GM12892 (cell line): ENCODE measurements at regions not wholly inside any gene's neighbourhood (a gene's known extent, or its start where the extent isn't known, plus 50 kb on each side); places are given as distances from the start of the nearest gene placed in this dataset.
"Not testable (repeated sequence)": the region's sequence is repeated elsewhere in the genome, so short reads cannot be mapped to it uniquely, and the experiment has no call there.

Experiments used
- DNase-seq: peaks from one replicate; pipeline ENCODE4 v3.0.0; 2011; ENCODE audit not compliant: insufficient read length
- FAIRE-seq: peaks from 2 replicates; lab custom pipeline; 2011; peaks lifted over from hg19 to GRCh38; lab: Jason Lieb, UNC
- POLR2A ChIP-seq: IDR thresholded peaks from 2 replicates; pipeline ENCODE4 v1.6.1; 2011; ENCODE audit warnings: low read depth, low read length, control low read depth
- POLR2AphosphoS5 ChIP-seq: IDR thresholded peaks from 2 replicates; pipeline ENCODE4 v1.6.1; 2011; ENCODE audit warnings: low read depth, low read length, control low read depth
- TAF1 ChIP-seq: IDR thresholded peaks from 2 replicates; pipeline ENCODE4 v1.6.1; 2011; ENCODE audit warnings: low read depth, mild to moderate bottlenecking, control low read depth, low read length, borderline replicate concordance

DNA sequence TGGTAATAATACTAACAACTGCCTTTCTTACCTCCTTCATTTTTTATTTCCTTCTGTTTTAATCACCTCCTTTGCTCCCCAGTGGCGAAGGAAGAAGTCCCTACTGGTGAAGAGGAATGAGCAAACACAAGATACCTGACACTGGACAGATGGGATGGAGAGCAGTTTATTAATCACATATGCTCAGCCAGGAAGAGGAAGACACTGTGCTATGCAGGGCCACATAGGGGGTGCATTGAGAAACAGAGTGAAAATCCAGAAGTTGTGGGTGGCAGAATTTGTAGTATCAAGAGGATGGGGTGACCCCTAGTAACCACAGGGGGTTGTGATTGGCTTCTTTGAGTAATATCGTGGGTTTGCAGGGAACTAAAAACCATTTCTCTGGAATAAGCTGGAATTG lies 1041.9 kb downstream of the OTOL1 start:
- TF ChIP-seq POLR2A (no peak), TAF1 (no peak), POLR2AphosphoS5 (no peak)
- DNase-seq (no peak), FAIRE-seq (no peak)

DNA sequence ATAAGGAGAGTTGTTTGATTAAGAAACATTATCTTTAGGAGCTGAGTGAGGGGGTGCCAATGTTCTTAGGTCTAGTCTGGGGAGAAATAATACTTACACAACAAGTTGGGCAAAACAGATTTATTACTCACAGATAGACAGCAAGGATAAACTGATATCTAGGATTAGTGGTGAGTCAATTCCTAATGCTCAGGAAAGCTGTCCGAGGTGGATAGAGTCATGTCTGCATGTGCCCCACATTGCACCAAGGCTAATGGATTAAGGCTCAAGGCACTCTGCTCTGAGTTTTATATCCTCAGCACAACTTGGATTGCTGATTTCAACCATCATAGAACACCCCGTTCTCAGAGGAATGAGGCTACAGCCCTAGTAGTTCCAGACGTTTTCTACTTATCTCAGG lies 1042.3 kb downstream of the OTOL1 start:
- FAIRE-seq (no peak), DNase-seq (no peak)
- TF ChIP-seq POLR2A (no peak), POLR2AphosphoS5 (no peak)

DNA sequence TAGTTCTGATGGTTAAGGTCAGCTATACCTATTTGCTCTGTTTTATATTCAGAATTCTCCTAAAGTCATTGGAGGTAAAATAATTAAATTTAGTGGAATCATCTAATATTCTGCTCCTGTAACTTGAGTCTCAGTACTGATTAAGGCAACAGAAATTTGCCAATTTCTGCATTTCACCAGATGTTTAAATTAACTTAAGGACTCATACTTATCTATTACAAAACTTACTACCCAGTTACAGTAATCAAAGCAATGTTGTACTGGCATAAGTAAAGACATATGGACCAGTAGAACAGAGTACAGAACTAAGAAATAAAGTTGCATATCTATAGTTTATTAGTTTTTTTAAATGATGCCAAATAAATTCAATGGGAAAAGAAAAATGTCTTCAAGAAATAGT lies 1043.8 kb downstream of the OTOL1 start:
- no peak for TF ChIP-seq POLR2AphosphoS5
- TF ChIP-seq TAF1 = no peak
- no peak for TF ChIP-seq POLR2A
- DNase-seq (no peak), FAIRE-seq (no peak)

DNA sequence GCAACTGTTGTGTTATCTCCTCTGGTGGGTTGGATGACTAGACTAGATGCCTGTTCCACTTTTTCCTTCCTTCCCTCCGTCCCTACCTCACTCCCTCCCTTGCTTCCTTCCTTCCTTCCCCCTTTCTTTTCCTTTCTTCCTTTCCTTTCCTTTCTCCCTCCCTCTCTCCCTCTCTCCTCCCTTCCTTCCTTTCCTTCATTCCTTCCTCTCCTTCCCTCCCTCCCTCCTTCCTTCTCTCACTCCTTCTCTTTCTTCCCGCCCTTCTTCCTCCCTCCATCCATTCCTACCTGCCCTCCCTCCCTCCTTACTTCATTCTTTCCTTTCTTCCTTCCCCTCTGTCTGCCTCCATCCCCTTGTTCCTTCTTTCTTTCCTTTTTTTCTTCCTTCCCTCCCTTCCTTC lies 1045.3 kb downstream of the OTOL1 start:
- DNase-seq = no peak
- TF ChIP-seq TAF1 (no peak), POLR2A (no peak), POLR2AphosphoS5 (no peak)
- no peak for FAIRE-seq

DNA sequence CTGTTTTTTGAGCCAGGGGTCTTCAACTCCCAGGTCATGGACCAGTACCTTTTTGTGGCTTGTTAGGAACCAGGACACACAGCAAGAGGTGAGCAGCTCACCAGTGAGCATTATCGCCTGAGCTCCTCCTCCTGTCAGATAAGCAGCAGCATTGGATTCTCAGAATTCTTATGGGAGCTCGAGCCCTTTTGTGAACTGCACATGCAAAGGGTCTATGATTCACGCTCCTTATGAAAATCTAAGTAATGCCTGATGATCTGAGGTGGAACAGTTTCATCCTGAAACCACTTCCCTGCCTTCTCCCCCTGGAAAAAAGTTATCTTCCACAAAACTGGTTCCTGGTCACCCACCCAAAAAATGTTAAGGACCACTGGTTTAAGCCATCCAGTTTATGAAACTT lies 1047.6 kb downstream of the OTOL1 start:
- FAIRE-seq (no peak), DNase-seq (no peak)
- no peak for TF ChIP-seq TAF1
- TF ChIP-seq POLR2AphosphoS5 = no peak
- TF ChIP-seq POLR2A = no peak

DNA sequence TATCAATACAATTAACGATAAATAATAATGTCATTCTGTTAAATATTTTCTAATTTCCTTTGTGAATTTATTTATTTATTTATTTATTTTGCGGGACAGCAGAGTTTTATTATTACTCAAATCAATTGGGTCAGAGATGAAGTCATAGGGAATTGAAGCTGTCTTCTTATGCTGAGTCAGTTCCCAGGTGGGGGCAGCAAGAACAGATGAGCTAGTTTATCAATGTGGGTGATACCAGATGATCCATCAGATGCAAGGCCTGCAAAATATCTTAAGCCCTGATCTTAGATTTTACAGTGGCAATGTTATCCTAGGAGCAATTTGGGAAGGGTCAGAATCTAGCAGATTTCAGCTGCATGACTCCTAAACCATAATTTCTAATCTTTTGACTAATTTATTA lies 1050.3 kb downstream of the OTOL1 start:
- no peak for FAIRE-seq
- no peak for DNase-seq
- TF ChIP-seq TAF1 (no peak), POLR2A (no peak), POLR2AphosphoS5 (no peak)

DNA sequence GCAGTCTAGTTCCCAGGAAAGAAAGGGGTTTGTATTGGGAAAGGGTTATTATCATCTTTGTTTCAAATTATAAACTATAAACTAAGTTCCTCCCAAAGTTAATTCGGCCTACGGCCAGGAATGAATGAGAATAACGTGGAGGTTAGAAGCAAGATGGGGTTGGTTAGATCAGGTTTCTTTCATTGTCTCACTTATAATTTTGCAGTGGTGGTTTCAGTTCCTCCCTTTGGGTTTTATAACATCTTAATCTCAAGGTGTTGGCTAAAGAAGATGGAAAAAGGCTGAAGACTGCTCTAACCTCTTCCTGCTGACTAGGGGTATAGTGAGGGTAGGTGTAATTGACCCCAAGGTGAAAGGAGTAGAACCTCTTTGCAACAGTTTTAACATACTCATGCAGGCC lies 1050.7 kb downstream of the OTOL1 start:
- no peak for FAIRE-seq
- TF ChIP-seq POLR2A (no peak), POLR2AphosphoS5 (no peak), TAF1 (no peak)
- DNase-seq = no peak

DNA sequence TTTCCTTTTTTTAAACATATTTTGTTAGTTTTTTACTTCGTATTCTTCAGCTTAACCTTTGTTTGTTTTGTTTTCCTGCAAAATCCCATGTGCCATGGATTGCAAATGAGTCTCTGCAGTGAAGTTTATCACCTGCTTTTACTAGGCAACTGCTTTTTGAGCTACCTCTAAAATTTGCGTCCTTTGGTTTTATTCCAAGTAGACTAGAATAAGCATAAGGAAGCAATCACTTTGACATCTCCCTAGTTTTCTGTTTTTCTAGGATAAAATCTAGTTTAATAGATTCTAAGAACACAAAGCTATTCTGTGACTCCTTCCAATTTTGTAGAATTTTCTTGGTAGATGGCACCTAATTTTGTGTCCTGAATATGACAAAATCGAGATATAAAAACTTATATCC lies 1059.2 kb downstream of the OTOL1 start:
- no peak for FAIRE-seq
- DNase-seq = no peak
- no peak for TF ChIP-seq TAF1
- no peak for TF ChIP-seq POLR2A
- no peak for TF ChIP-seq POLR2AphosphoS5

DNA sequence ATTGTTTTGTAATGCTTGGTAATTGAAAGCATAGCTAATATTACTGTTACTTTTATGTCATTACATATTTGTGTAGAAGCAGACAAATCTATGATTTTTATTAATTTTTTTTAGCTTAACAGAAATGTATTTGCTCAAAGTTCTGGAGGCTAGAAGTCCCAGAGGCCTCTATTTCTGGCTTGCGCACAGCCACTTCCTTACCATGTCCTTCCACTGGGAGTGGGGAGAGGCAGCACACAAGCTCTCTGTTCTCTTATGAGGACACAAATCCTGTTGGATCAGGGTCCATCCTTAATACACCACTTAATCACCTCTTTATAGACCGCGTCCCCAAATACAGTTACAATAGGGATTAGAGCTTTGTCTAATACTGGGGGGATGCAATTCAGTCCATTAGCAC lies 1061.4 kb downstream of the OTOL1 start:
- DNase-seq (no peak), FAIRE-seq (no peak)
- no peak for TF ChIP-seq TAF1
- no peak for TF ChIP-seq POLR2AphosphoS5
- TF ChIP-seq POLR2A = no peak

DNA sequence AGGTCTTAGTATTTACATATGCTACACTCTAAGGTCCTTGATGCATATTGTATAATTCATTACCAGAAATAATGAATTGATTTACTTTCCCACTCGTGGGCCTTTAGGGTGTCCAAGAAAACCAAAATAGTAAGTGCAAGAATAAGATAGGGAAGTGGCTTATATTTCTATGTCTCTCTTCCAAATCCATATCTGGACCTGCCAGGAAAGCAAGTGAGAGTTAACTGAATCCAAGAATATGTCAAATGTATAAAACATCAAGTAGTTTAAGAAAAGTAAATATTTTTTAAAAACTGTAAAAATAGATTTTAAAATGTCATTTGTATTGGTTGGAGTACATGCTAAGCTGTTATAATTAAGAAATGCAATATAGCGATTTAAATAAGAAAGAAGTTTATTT lies 1072.1 kb downstream of the OTOL1 start:
- DNase-seq (no peak), FAIRE-seq (no peak)
- TF ChIP-seq TAF1 (no peak), POLR2A (no peak), POLR2AphosphoS5 (no peak)

DNA sequence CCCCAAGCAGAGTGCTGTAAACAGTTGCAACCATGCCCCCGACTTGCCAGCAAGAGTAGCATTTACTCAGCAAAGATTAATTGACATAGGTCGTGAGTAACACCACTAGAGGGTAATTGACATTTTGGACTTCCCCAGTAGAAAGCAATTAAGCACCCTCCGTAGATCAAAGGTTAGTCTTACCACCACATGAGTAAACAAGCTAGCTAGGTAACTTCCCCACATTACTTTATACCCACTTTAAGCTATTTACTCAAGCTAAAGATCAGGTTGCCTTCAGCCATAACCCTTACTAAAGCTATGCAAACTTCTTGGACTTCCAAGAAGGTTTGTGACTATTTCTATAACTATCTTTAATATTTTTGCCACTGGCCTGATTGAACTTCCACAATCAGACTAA lies 1072.7 kb downstream of the OTOL1 start:
- no peak for FAIRE-seq
- no peak for DNase-seq
- TF ChIP-seq POLR2AphosphoS5 (no peak), POLR2A (no peak), TAF1 (no peak)

DNA sequence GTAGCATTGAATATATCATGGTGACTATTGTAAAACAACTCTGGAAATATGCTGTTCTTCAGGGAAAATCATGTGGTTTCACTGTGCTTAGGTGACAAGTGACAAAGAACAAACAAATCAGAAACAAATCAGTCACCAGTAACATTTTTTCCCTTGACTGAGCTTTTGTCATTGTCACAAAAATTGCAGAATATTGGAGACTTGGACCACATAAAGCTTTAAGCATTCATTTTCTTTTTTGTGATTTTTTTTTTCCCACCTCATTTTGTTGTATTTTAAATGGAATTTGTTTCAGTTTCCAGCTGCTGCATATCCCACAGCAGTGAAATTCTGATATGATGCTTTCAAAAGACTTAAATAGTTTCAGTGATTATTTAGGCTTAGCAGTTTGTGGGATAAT lies 1088.4 kb downstream of the OTOL1 start:
- no peak for FAIRE-seq
- TF ChIP-seq POLR2A (no peak), POLR2AphosphoS5 (no peak), TAF1 (no peak)
- DNase-seq = no peak

DNA sequence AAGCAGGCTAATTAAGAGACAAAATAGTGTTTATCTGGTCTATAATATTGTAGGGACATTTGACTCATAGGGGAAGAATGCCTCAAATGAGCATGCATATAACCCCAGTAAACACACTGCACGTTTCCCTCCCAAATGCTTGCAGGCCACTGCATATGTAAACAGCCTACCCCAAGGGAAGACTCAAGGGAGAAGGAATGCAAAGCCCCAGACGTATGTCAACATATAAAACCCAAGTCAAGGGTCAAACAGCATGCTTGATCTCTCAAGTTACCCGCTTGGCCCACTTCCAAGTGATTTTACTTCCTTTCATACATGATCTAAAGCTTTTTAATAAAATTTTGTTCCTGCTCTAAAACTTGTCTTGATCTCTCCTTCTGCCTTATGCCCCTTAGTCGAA lies 1090.0 kb downstream of the OTOL1 start:
- DNase-seq (no peak), FAIRE-seq (no peak)
- TF ChIP-seq POLR2AphosphoS5 (no peak), TAF1 (no peak), POLR2A (no peak)

DNA sequence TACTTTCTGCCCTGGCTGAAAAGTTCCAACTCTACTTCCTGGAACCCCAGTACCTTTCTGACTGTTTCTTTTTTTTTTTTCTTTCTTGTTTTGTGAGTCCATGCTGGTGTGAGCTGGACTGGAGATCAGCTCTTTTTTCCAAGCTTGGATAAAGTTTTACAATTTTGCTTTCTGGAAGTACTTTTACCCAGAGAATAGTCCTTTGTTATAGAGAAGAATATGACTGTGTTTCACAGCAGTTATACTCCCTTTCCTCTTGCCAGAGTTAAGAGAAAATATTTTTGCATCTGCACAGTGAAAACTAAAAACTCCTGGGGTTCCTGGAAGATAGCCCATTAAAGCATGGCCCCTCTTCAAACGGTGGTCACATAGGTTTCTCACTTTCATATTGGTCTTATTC lies 1100.6 kb downstream of the OTOL1 start:
- FAIRE-seq = no peak
- TF ChIP-seq POLR2A = no peak
- TF ChIP-seq TAF1 = no peak
- no peak for TF ChIP-seq POLR2AphosphoS5

DNA sequence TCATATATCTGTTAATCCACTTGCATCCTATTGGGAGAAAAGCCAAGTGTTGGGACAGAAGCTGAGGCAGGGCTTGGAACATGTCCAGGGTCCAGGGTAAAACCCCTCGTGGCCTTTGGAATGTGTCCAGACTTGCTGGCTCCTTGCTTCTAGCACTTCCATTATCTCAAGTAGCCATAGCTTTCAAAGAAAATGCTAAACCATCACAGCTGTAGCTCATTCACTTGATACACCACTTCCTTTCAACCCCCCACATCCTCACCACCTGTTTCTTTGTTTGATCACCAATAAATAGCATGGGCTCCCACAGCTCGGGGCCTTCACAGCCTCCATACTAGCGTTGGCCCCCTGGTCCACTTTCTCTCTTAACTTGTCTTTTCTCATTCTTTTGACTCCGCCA lies 1101.9 kb downstream of the OTOL1 start:
- FAIRE-seq, DNase-seq: not testable (repeated sequence)

More for the DNA sequence above, 1100.6 kb downstream of the OTOL1 start:
- DNase-seq = no peak

DNA sequence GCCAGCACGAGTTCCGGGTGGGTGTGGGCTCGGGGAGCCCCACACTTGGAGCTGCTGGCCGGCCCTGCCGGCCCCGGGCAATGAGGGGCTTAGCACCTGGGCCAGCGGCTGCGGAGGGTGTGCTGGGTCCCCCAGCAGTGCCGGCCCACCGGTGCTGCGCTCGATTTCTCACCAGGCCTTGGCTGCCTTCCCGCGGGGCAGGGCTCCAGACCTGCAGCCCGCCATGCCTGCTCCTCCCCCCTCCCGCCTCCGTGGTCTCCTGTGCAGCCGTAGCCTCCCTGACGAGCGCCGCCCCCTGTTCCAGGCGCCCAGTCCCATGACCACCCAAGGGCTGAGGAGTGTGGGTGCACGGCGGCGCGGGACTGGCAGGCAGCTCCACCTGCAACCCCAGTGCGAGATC lies 1103.1 kb downstream of the OTOL1 start:
- FAIRE-seq = not testable (repeated sequence)

More for the DNA sequence above, 1103.1 kb downstream of the OTOL1 start:
- DNase-seq = not testable (repeated sequence)
